ENCODE measurements at regions not wholly inside any gene's neighbourhood (a gene's known extent, or its start where the extent isn't known, plus 50 kb on each side); places are given as distances from the start of the nearest gene placed in this dataset.

GRCh38 chr5:100421360-100421759, 113.8 kb upstream of the FAM174A start:
- Histone ChIP-seq H3K18ac (ENCODE audit: extremely low read depth, low read length) (no peak overlapping the region), H4K5ac (ENCODE audit: insufficient read length, low read depth, low read length) (no peak overlapping the region), H2BK15ac (ENCODE audit: low read length) (no peak overlapping the region), H3K27ac (ENCODE audit: low read depth, low read length) (no peak overlapping the region), H3K9me3 (ENCODE audit: insufficient read depth in 2 of 2, low read depth in 1 of 2, low read length in 1 of 2) (peaks cover 16 to 18% of the 10 kb centered on the region in 2 experiments; a peak in 3 of 4 replicates), H4K20me1 (replicated peaks in 1 of 2; ENCODE audit: control insufficient read depth in 1 of 2, insufficient read depth in 2 of 2, low read length in 2 of 2) (no peaks in the 10 kb centered on the region), H2BK12ac (ENCODE audit: low read depth, low read length) (no peak overlapping the region), H3K56ac (replicated peaks; ENCODE audit: insufficient read length, low read depth, low read length) (no peak overlapping the region), H3K27me3 (replicated peaks in 1 of 4; ENCODE audit: control insufficient read depth in 3 of 4, extremely low read depth in 1 of 4, insufficient read depth in 3 of 4, low read length in 3 of 4) (no peaks in the 10 kb centered on the region), H3K4ac (replicated peaks; ENCODE audit: insufficient read length, low read depth, low read length) (no peak overlapping the region), H3K9ac (replicated peaks in 1 of 4; ENCODE audit: extremely low read depth in 1 of 4, low read depth in 3 of 4, low read length in 3 of 4) (no peak overlapping the region), H3K36me3 (ENCODE audit: control insufficient read depth in 2 of 4, insufficient read depth in 4 of 4, low read length in 3 of 4) (peaks cover 0 to 8% (median 0%) of the 10 kb centered on the region in 4 experiments; a peak in 3 of 8 replicates), H3K23ac (ENCODE audit: insufficient read length) (no peak overlapping the region), H2BK120ac (replicated peaks; ENCODE audit: low read depth, low read length) (no peak overlapping the region), H3K4me3 (ENCODE audit: extremely low read depth in 1 of 4, insufficient read depth in 2 of 4, low read depth in 3 of 4, low read length in 4 of 4) (no peak overlapping the region), H3K4me1 (replicated peaks in 1 of 4; ENCODE audit: control insufficient read depth in 3 of 4, insufficient read depth in 4 of 4, low read length in 3 of 4) (no peaks in the 10 kb centered on the region), H2AFZ (ENCODE audit: low read length) (no peak overlapping the region), H3K79me2 (ENCODE audit: control insufficient read depth in 1 of 2, insufficient read depth in 2 of 2, low read length in 2 of 2) (no peaks in the 10 kb centered on the region), H2BK5ac (ENCODE audit: low read depth, low read length) (no peak overlapping the region), H2AK5ac (ENCODE audit: low read depth, low read length) (no peak overlapping the region), H3K4me2 (ENCODE audit: insufficient read depth in 1 of 2, low read depth in 2 of 2, low read length in 2 of 2) (no peak overlapping the region), H3K79me1 (ENCODE audit: low read depth, low read length) (no peaks in the 10 kb centered on the region), H3K14ac (ENCODE audit: insufficient read length) (no peak overlapping the region), H4K8ac (ENCODE audit: extremely low read depth, insufficient read depth, low read length) (no peak overlapping the region), H3K23me2 (ENCODE audit: low read depth, low read length) (no peaks in the 10 kb centered on the region), H4K91ac (replicated peaks; ENCODE audit: insufficient read length, low read length) (no peak overlapping the region), H2BK20ac (ENCODE audit: low read length) (no peak overlapping the region)
- FAIRE-seq (no peak), DNase-seq (ENCODE audit: low read depth in 1 of 2, low spot score in 2 of 2) (no peak)
- CTCF ChIA-PET (ENCODE audit: partially characterized antibody), result interaction anchor here (1.0 to 1.3 kb wide), 2 partner anchors 10 to 505 kb away, joined by 3 to 5 read pairs; no protein-coding TSS in a partner anchor
- POLR2A ChIA-PET (ENCODE audit: partially characterized antibody), result no interaction called here
- no peak for TF ChIP-seq CHD1 (IDR thresholded peaks at IDR 0.05; ENCODE audit: low read depth, low read length)
- TF ChIP-seq CTCF (IDR thresholded peaks at IDR 0.05; ENCODE audit: control extremely low read depth in 1 of 3, insufficient read depth in 1 of 3, low read depth in 1 of 3, low read length in 3 of 3), result no peak
- TF ChIP-seq SP2 (IDR thresholded peaks at IDR 0.05; ENCODE audit: low read length), result no peak
- no peak for TF ChIP-seq ATF3 (IDR thresholded peaks at IDR 0.05; ENCODE audit: insufficient read depth, low read depth, low read length)
- TF ChIP-seq YY1 (IDR thresholded peaks at IDR 0.05; ENCODE audit: low read depth, low read length), result no peak
- TF ChIP-seq TCF12 (IDR thresholded peaks at IDR 0.05; ENCODE audit: low read depth, low read length), result no peak
- TF ChIP-seq CEBPB (IDR thresholded peaks at IDR 0.05; ENCODE audit: low read depth, low read length), result no peak
- no peak for TF ChIP-seq FOSL1 (IDR thresholded peaks at IDR 0.05; ENCODE audit: insufficient read depth, low read depth, low read length)
- no peak for TF ChIP-seq POLR2AphosphoS5 (IDR thresholded peaks at IDR 0.05; ENCODE audit: low read depth, low read length)
- TF ChIP-seq ATF2 (IDR thresholded peaks at IDR 0.05; ENCODE audit: low read length), result no peak
- TF ChIP-seq PHF8 (conservative IDR thresholded peaks at IDR 0.05; ENCODE audit: low read depth, low read length), result no peak
- TF ChIP-seq CREB1 (IDR thresholded peaks at IDR 0.05), result no peak

Data from H1 (cell line).